GM18519 (cell line): ENCODE measurements at regions not wholly inside any gene's neighbourhood (a gene's known extent, or its start where the extent isn't known, plus 50 kb on each side); places are given as distances from the start of the nearest gene placed in this dataset.

Experiments used
- ATAC-seq: cut with Tn5 transposase; IDR thresholded peaks from one replicate; pipeline ENCODE4 v1.9.1; 2021; ENCODE audit warnings: mild to moderate bottlenecking, moderate library complexity; ENCODE audit not compliant: unreplicated experiment, low FRiP score

DNA sequence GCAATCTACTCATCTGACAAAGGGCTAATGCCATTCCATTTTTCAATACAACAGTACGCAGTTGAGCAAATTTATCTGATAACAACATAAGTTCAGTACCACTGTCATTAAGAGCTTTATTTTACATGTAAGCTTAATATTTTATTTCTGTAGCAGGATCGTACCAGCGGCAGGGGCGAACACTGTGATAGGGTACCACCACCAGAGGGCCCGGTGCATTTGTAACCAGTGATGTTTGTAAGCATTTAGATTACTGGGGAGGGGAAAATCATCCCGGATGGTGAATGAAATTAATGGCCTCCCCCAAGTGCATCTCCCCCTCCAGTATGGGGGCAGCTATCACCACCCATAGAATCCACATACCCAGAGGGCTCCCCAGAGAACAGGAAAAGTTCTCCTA lies 179.0 kb downstream of the ADGRA3 start:
- no peak for ATAC-seq

DNA sequence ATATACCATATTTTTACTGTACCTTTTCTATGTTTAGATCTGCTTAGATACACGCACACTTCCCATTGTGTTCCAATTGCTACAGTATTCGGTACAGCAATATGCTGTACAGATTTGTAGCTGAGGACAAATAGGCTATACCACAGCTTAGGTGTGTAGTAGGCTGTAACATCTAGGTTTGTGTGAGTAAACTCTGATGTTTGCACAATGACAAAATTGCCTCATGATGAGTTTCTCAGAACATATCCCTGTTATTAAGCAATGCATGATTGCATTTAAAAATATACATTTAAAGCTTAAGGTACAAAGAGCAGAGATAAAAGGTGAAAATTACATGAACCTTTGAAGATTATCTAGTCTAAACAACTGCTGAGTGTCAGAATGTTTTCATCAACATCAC lies 181.7 kb downstream of the ADGRA3 start:
- ATAC-seq: no peak

DNA sequence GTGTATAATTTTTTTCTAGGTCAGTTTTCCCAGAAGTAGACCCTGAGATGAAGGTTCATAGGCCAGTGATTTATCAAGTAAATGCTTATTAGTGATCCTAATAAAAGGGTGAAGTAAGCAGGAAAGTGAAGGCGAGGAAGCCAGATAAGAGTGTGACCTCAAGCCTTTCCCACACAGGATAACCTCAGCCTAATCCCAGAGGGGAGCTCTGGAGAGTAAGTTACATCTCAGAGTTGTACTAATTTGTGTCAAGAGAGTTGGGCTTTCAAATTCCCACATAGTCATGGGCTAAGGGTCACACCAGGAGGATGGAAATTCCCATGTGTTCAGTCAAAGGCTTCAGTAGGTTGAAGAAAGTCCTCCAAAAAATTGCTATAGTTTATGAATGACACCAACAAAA lies 191.4 kb downstream of the ADGRA3 start:
- no peak for ATAC-seq

DNA sequence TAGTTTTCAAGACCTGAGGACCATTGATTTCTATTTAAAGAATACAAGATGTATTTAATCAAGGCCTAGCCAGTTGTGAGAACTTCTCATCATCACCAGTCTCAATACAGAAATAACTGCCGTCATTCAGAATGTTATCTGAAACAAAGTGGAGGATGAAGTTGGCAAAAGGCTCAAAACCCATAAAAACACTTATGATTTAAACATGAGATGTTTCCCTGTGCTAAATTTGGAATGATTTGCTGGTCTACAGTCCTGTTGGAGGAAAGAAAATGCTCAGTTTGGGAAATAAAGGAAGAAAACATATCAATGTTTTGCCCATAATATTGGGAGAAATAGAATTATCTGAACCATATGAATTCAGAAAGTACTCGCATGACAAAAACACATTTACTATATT lies 192.2 kb downstream of the ADGRA3 start:
- ATAC-seq: no peak

DNA sequence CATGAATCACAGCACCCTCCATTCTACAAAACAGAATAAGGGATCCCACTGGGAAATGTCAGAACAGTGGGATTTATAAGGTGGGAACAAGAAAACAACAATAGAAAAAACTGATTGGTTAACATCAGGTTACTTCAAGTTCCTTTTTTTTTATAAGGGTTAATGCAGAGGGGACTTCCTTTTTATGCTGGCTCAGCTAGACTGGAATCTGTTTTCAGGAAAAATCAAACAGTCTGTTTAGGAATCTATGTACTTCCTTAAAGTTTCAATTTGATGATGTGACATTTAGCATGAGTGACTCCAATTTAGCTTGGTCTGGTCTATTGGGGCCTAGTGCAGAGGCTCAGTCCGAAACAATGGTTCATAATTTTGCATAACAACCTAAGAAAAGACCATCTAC lies 192.9 kb downstream of the ADGRA3 start:
- ATAC-seq: no peak

DNA sequence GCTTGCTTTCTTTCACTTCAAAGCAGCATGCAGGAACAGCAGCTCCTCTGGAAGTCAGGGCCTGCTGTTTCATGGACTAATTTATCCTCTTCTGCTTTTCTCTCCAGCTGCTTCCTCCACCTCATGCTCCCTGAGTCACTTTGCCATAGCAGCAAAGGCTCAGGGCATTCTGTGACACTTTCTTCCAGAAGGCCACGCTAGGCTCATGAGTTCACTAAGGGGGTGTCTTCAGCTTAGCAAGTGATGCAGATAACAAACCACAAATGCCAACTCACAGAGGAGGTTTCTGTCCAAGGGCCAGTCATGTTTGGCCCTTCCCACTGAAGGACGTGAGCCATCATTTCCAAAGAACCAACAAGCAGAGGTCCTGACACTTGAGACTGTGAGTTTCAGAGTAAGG lies 200.2 kb downstream of the ADGRA3 start:
- ATAC-seq: no peak

DNA sequence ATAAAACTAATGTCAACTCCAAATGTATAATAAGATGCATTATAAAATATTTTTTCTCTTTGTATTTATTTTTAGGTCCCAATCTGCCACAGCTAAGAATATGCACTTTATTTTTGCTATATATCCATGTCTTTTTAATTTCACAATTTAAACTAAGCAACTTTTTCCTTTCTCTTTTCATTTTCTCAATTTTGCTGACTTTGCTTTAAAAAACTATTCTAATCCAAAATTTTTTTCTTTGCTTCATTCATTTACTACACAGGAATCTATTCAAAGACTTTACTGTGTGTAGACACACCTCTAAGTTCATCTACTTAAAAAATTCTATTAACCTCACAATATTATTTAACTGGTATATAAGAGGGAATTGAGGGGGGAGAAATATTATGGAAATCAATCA lies 201.9 kb downstream of the ADGRA3 start:
- no peak for ATAC-seq

DNA sequence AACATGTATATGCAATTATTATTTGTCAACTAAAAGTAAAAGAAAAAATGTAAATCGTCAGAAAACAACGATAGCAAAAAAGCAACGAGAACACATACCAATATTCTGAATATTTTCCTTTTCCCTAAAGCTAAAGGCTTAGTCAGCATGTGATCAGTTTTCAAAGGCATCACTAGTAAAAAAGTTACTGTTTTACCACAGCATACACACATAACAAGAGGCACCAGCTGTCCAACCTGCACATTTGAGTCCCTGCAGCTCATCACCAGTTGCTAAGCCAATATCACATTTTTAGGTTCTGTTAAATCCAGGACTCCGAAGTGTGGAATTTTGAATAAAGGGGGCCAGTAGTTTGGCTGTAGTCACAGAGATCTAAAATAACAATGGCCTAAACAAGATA lies 203.8 kb downstream of the ADGRA3 start:
- no peak for ATAC-seq

DNA sequence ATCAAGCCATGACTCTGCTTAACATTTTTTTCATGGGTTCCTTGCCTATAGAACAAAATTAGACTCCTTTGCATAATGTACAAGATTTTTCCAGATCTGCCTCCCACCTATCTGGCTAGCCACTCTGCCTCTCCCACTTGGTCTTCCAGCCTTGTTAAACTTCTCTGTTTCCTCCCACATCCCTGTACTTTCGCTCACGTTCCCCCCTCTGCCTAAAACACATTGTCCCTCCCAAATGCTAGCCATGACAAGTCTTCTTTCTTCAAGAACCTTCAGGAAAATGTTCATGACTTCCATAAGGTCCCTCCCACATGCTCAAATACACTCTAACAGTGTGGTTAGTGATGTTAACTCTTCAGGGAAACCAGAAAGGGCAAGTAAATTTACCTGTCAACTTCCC lies 214.6 kb downstream of the ADGRA3 start:
- no peak for ATAC-seq

DNA sequence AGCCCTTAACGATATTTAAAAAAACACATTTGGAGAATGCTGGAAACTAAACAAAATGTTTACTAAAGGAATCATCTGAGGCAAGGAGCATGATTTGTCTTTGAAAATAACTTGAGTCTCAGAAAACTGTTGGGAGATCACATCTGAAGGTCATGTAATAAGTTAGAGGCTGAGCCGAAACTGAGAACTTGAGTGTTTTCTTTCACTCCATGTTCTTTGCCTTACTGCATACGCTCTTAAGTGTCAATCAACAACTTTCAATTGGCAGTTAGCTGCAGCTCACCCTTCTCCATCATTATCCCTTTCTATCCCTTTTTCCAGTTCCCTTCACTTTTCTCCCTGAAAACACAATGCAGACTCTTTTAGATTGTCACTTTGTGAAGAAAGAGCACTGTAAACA lies 216.2 kb downstream of the ADGRA3 start:
- ATAC-seq: no peak

DNA sequence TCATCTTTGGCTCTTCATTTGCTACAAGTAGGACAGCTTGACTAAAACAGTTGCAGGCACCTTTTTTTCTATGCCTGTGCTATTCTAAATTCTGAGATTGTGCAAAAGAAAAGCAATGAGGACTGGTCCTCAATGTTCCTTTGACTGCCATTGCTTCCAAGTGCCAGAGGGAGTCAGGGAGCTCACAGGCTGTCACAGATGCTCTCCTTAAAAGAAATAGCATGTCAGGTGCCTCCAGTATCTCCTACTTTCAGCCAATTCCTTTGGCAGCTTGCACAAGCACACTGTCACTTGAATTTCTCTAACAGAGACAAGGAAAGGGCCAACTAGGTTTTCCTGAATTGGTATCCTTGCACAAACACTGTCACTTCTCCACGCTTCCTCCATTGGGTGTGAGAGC lies 228.2 kb downstream of the ADGRA3 start:
- ATAC-seq: no peak

DNA sequence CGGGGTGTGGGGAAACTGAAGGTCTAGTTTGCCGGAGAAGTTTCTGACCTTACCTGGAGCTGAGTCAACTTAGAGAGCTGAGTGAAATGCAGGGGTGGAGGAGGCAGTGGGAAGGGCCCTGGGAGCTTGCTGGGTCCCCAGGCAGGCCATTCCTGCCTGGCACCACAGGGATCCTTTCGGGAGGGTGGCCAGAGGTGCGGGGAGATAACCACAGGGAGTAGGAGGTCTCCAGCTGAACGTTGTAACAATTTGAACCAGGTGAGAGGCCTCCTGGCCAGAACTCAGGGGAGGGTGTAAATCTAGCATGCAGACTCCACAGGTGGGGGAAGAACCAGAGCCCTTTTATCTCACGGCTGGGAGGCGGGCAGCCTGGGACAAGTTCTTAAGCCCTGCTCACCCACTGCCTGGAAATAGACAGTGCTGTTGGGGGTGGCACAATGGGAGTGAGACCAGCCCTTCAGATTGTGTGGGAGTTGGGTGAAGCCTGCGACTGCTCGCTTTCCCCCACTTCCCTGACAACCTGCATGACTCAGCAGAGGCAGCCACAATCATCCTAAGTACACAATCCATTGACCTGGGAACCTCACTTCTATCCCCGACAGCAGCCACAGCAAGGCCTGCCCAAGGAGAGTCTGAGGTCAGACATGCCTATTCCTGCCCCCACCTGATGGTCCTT lies 247.4 kb downstream of the ADGRA3 start:
- ATAC-seq: no peak

DNA sequence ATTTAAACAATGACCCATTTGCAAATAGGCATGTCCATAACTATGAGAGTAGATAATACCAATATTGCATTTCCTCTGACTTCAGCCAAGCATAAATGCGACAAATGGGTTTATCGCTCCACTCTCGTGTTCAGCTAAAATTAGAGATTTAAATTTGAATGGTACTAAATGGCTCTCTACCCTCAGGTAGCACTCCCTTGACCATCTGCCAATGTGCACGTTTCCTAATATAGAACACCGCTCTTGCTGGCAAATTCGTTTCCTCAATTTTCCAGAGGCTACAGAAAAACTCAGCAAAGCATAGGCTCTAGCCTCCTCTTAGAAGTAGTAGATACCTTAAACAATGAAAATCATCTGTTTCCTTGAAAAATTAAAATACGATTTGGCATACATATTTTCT lies 251.6 kb downstream of the ADGRA3 start:
- ATAC-seq: no peak

DNA sequence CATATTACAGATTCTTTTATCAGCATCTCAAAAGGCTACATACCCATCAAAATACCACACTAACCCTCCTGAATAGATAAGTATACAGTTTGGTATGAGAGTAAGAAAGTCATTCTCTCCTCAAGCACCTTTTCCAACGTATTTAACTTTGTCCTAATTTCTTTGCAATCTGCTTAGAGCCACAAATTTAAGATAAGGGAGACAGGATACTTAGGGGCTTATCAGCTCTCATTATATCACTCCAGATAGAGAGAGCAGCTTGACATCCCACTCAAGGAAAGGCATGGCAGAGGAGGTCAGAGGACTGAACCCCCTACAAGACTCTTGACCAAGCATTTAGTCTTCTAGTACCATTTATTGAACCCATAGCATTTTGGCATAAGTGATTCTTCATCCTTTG lies 262.4 kb downstream of the ADGRA3 start:
- no peak for ATAC-seq

DNA sequence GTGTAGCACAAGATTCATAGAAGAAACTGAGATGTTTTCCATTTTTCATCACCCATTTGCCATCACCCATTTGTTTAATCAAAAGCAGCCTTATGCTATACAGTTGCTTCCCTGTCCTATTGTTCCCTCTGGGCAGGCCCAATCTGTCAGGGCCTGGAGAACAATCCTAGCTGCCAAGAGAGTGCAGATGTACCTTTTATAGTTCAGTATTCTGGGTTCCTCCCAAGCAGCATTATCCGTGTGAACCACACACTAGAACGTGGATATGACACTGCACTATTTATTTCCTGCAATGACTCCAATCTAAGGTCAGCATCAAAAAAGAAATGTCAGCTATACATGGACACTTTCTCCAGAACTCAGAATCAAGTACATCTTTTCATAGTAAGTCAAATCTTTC lies 269.0 kb downstream of the ADGRA3 start:
- no peak for ATAC-seq

DNA sequence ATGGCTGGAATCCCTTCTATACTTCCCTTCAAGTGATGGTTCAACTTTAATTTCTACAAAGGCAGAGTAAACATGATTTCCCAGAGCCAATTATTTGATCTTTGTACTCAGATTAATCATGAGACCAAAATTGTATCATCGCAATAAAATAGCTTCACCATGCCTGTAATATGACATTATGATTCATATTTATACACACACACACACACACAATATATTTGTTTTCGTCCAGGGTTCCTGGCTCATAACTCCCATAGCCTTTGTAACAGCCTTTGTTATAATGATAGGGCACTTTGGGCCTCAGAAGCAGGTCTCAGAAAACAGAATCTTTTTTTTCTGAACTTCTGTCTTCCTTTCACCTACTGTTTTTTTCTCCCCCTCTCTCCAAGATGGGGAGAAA lies 270.6 kb downstream of the ADGRA3 start:
- ATAC-seq: no peak

DNA sequence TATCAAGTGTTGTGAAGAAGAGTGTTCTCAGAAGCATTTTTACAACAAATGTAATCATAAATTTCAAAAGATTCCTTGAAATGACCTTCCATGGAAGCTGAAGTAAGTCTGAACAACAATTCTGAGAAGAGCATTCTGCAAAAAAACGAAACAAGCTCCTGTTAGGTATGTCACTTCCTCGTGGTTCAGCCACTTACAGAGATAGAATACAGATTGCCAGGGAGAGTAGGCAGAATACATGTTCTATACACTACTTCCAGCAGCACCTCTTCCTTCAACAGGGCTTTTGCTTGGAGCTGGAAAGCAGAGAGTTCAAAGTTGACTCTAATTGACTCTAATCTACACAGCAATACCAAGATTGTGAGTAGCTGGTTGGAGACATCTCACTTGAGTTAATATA lies 274.5 kb downstream of the ADGRA3 start:
- no peak for ATAC-seq

DNA sequence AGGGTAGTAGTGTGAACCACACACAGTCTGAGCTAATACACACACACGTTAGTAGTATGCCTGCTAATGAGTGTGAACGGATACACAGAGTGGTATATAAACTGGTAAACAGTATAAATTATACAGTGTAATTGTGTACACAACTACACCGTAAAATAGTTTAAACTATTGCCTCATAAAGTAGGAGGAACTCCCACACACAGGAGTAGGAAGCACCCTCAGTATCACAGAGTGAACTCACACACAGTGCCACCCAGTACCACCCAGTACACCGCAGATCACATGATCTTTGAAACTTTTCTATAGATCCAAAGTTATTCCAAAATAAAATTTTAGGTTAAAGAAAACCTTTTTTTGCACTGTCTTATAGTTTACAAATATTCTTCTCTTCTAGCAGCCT lies 275.1 kb downstream of the ADGRA3 start:
- no peak for ATAC-seq

DNA sequence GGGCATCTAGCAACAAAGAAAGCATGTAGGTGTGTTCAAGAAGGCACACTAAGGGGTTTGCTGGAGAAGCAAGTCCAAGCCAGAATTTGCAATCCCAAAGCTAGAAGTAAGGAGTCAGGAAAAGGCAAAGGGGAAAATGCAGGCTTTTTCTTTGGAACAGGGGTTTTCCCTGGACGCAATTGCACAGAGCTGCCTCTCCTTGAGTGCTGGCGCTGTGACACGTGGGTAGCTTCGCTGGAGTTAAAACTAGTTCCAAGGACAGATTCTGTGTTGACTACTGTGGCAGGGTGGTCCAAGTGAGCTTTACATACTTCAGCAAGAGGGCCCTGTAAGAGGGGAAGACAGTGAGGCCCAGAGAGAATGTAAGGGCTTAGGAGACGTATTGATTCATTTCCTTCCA lies 277.1 kb downstream of the ADGRA3 start:
- no peak for ATAC-seq

DNA sequence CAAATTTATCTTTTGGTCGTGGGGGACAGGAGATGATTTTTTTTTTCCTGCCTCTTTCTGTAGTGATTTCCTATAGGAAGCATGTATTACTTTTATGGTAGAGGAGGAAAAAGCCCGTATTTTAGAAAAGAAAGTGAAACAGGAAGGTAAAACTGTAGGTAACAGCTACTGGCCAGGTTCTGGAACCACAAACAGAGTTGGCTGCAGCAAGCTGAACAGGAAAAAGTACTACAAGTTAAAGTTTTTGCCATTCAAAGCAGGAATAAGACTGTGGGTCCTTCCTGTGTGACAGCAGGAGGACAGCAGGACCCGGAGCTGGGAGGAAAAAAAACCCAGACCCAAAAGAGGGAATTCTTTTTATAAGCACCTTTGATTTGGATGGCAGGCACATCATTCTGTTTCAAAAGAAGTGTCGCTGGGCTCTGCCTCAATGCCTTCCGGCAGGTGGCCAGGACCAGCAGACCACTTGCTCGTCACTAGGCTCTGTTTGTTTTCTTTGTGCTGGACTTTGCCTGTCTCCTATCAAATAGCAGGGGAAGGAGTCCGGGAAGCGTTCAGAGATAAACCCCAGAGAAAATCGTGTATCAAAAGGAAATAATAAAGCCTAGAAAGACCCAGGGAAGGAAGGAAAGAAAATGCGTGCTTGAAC lies 277.9 kb downstream of the ADGRA3 start:
- no peak for ATAC-seq

DNA sequence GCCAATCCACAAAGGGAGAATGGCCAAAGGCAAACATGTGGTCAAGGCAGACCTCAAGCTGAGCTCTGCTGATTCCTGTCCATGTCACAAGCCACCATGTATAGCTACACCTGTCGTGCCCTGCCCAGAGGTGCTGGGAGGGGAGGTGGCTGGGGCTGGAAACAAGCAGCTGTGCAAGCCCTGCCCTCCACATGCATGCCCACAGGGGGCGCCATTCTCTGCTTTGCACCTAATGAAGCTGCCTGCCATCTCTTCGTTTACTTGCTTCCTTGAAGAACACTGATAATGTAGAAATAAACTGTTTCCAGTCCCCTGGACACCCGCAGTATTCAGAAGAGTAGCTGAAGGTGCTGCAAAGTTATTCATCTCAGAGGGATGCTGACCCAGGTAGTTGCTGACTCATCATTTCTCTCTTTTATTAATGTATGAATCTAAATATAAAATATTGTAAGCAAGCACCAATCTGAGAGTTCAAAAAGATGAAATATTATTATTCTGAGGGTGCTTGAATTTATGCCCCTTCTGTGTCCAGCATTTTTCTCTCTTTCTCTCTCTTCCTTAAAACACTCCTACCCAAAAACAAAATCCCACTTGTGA lies 278.6 kb downstream of the ADGRA3 start:
- no peak for ATAC-seq

DNA sequence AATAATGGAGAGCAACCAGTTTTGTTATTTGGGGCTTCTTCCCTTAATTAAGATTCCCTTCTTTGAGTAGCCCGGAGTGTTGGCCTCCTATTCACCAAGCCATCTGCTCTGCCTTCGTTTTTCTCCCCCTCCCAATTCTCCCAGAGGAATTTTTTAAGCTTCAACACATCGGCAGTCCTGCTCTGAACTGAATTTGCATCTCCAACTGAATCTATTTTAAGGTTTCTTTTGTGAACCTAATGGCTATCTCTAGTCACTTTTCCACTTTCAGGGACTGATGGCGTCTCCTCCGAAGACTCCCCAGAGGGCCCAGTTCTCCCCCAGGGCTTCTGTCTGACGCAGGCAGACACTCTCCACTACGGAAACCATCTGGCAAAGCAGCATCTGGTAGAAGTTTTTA lies 280.2 kb downstream of the ADGRA3 start:
- ATAC-seq: no peak
